GM12891 (cell line): ENCODE measurements at regions not wholly inside any gene's neighbourhood (a gene's known extent, or its start where the extent isn't known, plus 50 kb on each side); places are given as distances from the start of the nearest gene placed in this dataset.

Source experiments
- DNase-seq: peaks from one replicate; pipeline ENCODE4 v3.0.0; 2011; ENCODE audit warnings: low spot score; ENCODE audit not compliant: insufficient read length
- FAIRE-seq: peaks from 2 replicates; lab custom pipeline; 2011; peaks lifted over from hg19 to GRCh38; lab: Jason Lieb, UNC
- PAX5 ChIP-seq: IDR thresholded peaks from 2 replicates; pipeline ENCODE4 v1.6.1; 2011; ENCODE audit warnings: low read length, moderate library complexity, mild to moderate bottlenecking; ENCODE audit not compliant: insufficient read depth, severe bottlenecking
- POLR2A ChIP-seq: IDR thresholded peaks from 2 replicates; pipeline ENCODE4 v1.6.1; 2011; ENCODE audit warnings: low read depth, low read length, control low read depth
- POLR2AphosphoS5 ChIP-seq: IDR thresholded peaks from 2 replicates; pipeline ENCODE4 v1.6.1; 2011; ENCODE audit warnings: low read depth, low read length, control low read depth
- POU2F2 ChIP-seq: IDR thresholded peaks from 2 replicates; pipeline ENCODE4 v1.6.1; 2011; ENCODE audit warnings: low read depth, mild to moderate bottlenecking, control low read depth, low read length, moderate library complexity
- SPI1 ChIP-seq: IDR thresholded peaks from 2 replicates; pipeline ENCODE4 v1.6.1; 2011; ENCODE audit warnings: low read depth, low read length, control low read depth
- TAF1 ChIP-seq: IDR thresholded peaks from 2 replicates; pipeline ENCODE4 v1.6.1; 2011; ENCODE audit warnings: low read depth, low read length, control low read depth

GRCh38 chr4:10765386-10765785, 80.8 kb upstream of the CLNK start:
- DNase-seq (no peak), FAIRE-seq (no peak)
- TF ChIP-seq SPI1 (no peak), POLR2AphosphoS5 (no peak), POU2F2 (no peak), POLR2A (no peak), TAF1 (no peak), PAX5 (no peak)

- DNase-seq (no peak), FAIRE-seq (no peak)
- TF ChIP-seq SPI1 = no peak
- TF ChIP-seq POLR2AphosphoS5 = no peak
- TF ChIP-seq PAX5 = no peak
- TF ChIP-seq POU2F2 = no peak
- no peak for TF ChIP-seq TAF1
- no peak for TF ChIP-seq POLR2A
Measured at GRCh38 chr4:10762561-10762960, 78.0 kb upstream of the CLNK start.

GRCh38 chr4:10761903-10762302, 77.3 kb upstream of the CLNK start:
- no peak for TF ChIP-seq POLR2A
- DNase-seq = no peak
- FAIRE-seq = no peak

DNA sequence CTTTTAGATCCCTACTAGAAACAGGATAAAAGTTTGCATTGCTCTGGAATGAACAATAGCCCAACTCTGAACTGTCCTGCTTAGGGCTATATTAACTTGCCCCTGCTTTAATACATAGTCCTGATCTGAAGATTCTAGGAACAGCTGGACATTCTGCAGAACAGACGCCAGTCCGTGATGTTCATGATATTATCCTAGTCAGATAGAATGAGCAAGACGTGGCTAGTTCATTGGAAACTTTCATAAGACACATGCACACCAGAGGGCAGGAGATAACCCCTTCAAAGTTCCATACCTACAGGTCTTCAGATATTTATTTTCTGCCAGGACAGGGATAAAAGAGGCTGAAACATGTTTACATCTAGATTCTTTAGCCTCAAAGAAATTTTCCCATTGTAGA, 75.5 kb upstream of the CLNK start:
- TF ChIP-seq POLR2AphosphoS5 (no peak), SPI1 (no peak), TAF1 (no peak), PAX5 (no peak), POLR2A (no peak)
- DNase-seq = no peak
- no peak for FAIRE-seq

- DNase-seq (no peak), FAIRE-seq (no peak)
- TF ChIP-seq POU2F2 = no peak
- TF ChIP-seq TAF1 = no peak
- TF ChIP-seq SPI1 = no peak
- TF ChIP-seq POLR2AphosphoS5 = no peak
- no peak for TF ChIP-seq POLR2A
- no peak for TF ChIP-seq PAX5
Measured at GRCh38 chr4:10758906-10759305, 74.3 kb upstream of the CLNK start.

DNA sequence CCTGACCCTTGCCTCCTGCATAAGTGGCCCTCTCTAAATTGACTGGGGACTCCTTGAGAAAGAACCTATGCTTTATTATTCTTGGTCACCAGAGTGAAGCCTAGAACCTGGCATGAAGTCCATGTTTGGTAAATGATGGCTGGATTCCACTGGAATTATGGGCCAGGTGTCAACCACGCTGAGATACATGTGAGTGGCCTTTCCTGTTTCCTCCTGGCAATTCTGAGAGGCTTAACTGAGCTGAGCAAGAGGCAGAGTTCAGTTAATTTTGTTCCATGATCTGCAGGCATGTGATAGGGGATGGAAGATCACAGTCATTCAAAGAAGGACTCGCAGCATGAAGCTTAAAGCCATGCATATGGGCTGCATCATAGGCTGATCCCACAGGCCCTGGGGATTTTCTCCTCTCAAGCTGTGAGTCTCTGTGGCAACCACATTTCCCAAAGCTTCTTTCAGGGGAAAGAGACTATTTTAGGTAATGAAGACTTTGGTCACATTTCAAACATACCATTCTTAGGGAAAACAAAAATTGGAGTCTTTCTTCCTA, 69.4 kb upstream of the CLNK start:
- no peak for TF ChIP-seq POU2F2
- no peak for TF ChIP-seq POLR2AphosphoS5
- TF ChIP-seq POLR2A = no peak
- TF ChIP-seq SPI1 = no peak
- no peak for TF ChIP-seq TAF1
- TF ChIP-seq PAX5 = no peak
- no peak for DNase-seq
- no peak for FAIRE-seq

DNA sequence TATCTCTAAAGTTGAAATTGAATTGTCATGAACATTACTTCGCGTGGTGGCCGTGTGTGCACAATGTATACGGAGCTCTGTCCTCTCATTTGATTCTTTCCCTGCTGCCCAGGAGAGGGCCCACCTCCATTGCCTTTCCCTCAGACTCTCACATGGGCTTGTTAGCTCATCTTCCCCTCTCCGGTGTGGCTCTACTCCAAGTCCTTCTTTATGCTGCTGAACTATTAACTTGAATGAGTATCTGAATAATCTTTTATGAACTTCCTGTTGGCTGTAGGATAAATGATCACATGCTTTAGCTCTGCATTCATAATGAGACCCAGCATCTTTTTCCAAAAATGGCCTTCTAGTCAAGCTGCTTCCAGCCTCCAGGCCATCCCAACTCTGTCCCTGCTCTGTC, 68.8 kb upstream of the CLNK start:
- no peak for FAIRE-seq
- no peak for DNase-seq

GRCh38 chr4:10750714-10751113, 66.1 kb upstream of the CLNK start:
- no peak for DNase-seq
- TF ChIP-seq POLR2AphosphoS5 = no peak
- TF ChIP-seq POU2F2 = no peak
- TF ChIP-seq POLR2A = no peak
- no peak for TF ChIP-seq TAF1
- TF ChIP-seq SPI1 = no peak
- TF ChIP-seq PAX5 = no peak
- FAIRE-seq = no peak

More for the DNA sequence above, 68.8 kb upstream of the CLNK start:
- TF ChIP-seq PAX5 (no peak), POU2F2 (no peak), TAF1 (no peak), POLR2AphosphoS5 (no peak), SPI1 (no peak), POLR2A (no peak)

- peak; percentile 80 for FAIRE-seq
- no peak for DNase-seq
- TF ChIP-seq SPI1 (peak; percentile 52), TAF1 (no peak)
Measured at GRCh38 chr4:10747186-10747585, 62.6 kb upstream of the CLNK start.

- DNase-seq (no peak), FAIRE-seq (no peak)
- TF ChIP-seq POLR2A (no peak), TAF1 (no peak), POU2F2 (no peak), SPI1 (no peak)
Measured at GRCh38 chr4:10746371-10747171, 62.0 kb upstream of the CLNK start.
